Upper lobe of right lung (tissue), 1 donor: ENCODE measurements at regions not wholly inside any gene's neighbourhood (a gene's known extent, or its start where the extent isn't known, plus 50 kb on each side); places are given as distances from the start of the nearest gene placed in this dataset.

Experiments used
- ATAC-seq: fragments of 200-7000 bp; cut with Tn5 transposase; one replicate; pipeline ENCODE4 v1.9.1; 2020; ENCODE audit warnings: mild to moderate bottlenecking, moderate library complexity
- DNase-seq: peaks from one replicate; pipeline ENCODE4 v3.0.0-alpha.2; 2020
- H3K27ac ChIP-seq: fragments of 200-600 bp; one replicate; pipeline ENCODE4 v1.8.0; 2022
- H3K27me3 ChIP-seq: fragments of 200-600 bp; one replicate; pipeline ENCODE4 v1.8.0; 2022; ENCODE audit warnings: mild to moderate bottlenecking
- H3K36me3 ChIP-seq: fragments of 200-600 bp; one replicate; pipeline ENCODE4 v1.8.0; 2022
- H3K4me1 ChIP-seq: fragments of 200-600 bp; one replicate; pipeline ENCODE4 v1.8.0; 2022
- H3K4me3 ChIP-seq: fragments of 200-600 bp; one replicate; pipeline ENCODE4 v1.8.0; 2022; ENCODE audit warnings: mild to moderate bottlenecking
- H3K9me3 ChIP-seq: fragments of 200-600 bp; one replicate; pipeline ENCODE4 v1.8.0; 2022
- CTCF ChIP-seq: fragments of 200-600 bp; IDR thresholded peaks from one replicate; pipeline ENCODE4 v1.8.0; 2022; ENCODE audit warnings: antibody characterized with exemption
- intact Hi-C: fragments of 100-400 bp; cut with DNase I; formaldehyde crosslinking; loops from one replicate; pipeline ENCODE4 v1.11.0; 2022
- donor health status: DM: no; HTN: yes; CAD: no; lungs with severe emphysema.

GRCh38 chr7:69545175-69545574 is 53.1 kb upstream of the AUTS2 start:
- no peak for TF ChIP-seq CTCF
- intact Hi-C loops: no loop called here

More at GRCh38 chr7:69545175-69545574, 53.1 kb upstream of the AUTS2 start:
- Histone ChIP-seq H3K4me3 (no peak overlapping the region), H3K4me1 (no peaks in the 10 kb centered on the region), H3K27me3 (no peaks in the 10 kb centered on the region), H3K9me3 (no peaks in the 10 kb centered on the region), H3K27ac (no peak overlapping the region), H3K36me3 (no peaks in the 10 kb centered on the region)
- ATAC-seq (no peak), DNase-seq (no peak)
